GM19463 (cell line): ENCODE measurements at regions not wholly inside any gene's neighbourhood (a gene's known extent, or its start where the extent isn't known, plus 50 kb on each side); places are given as distances from the start of the nearest gene placed in this dataset.
A peak's percentile ranks its signal among the peaks of the same experiment; 100 is the strongest.

Experiments
- ATAC-seq: cut with Tn5 transposase; IDR thresholded peaks from one replicate; pipeline ENCODE4 v1.9.1; 2021; ENCODE audit warnings: mild to moderate bottlenecking, moderate library complexity; ENCODE audit not compliant: unreplicated experiment

DNA sequence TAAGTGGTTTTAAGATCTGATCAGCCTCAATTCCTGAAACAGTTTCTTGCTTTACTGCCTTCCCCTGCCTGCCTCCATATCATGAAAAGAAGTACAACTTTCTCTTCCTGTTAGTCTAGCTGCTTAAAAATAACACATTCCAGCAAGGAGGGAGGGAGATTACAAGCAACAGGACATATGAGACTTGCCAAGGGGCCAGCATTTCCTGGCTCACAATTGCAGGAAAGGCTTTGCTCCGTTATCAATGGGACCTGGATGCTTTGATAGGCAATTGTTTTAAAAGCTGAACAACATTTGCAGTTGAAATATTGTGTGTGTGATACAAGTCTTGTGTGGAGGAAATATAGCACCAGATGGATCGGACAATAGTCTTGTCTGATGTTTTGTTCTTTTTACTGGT, 425.0 kb downstream of the FAT4 start:
- no peak for ATAC-seq

DNA sequence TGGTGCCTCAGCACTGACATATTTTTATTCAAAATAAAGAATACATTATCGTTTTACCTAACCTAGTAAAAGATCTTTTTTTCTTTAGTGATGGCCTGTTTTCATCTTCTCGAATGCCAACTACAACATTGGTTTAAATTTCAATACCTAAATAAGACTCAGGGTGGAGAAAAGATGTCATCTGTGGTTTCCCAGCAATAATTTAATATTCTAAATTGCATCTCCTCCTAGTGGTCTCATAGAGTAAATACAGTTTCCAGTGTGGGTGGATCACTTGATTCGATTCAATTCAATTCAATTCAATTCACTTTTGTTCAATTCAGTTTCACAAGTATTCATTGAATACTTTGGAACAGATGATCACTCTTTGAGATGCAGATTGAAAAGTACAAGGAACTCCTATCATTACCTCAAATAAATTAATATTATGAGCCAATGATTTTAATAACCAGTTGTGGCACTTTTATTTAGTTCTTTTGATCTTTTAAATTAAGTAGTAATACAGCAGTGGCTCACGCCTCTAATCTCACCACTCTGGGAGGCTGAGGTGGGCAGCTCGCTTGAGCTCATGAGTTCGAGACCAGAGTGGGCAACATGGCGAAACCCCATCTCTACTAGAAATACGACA, 427.2 kb downstream of the FAT4 start:
- no peak for ATAC-seq

DNA sequence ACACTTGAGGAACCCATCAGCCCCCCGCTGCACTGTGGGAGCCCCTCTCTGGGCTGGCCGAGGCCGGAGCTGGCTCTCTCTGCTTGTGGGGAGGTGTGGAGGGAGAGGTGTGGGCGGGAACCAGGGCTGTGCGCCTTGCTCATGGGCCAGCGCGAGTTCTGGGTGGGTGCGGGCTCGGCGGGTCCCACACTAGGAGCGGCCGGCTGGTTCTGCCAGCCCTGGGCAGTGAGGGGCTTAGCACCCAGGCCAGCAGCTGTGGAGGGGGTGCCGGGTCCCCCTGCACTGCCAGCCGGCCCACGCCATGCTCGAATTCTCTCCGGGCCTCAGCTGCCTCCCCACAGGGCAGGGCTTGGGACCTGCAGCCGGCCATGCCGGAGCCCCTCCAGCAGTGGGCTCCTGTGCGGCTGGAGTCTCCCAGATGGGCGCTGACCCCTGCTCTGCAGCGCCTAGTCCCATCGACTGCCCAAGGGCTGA, 430.2 kb downstream of the FAT4 start:
- ATAC-seq: no peak

DNA sequence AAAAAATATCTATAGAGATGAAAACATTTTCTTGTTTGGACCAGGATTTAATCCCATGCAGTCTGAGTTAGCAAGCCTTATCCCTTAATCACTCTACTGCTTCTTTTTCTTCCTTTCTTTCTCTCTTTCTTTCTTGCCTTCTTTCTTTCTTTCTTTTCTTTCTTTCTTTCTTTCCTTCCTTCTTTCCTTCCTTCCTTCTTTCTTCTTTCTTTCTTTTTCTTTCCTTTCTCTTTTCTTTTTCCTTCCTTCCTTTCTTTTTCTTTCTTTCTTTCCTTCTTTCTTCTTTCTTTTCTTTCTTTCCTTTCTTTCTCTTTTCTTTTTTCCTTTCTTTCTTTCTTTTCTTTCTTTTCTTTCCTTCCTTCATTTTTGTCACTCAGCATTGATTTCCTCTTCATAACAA, 434.6 kb downstream of the FAT4 start:
- no peak for ATAC-seq

DNA sequence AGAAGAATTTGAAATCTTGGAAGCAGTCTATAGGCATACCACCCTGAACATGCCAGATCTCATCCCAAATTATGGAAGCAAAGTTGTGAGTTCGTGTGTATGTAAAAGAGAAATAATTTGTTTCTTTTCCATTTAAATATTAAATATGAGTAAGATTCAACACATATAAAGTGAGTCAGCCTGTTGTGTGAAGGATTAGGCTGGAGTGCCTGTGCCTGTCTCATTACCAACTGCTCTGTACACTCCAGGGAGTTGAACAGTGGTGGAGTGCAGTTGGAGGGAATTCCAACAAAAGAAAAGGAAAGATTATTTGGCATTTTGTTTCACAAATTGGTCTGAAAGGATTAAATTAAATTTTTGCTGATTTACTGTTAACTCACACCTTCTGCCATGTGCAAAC, 435.6 kb downstream of the FAT4 start:
- no peak for ATAC-seq

DNA sequence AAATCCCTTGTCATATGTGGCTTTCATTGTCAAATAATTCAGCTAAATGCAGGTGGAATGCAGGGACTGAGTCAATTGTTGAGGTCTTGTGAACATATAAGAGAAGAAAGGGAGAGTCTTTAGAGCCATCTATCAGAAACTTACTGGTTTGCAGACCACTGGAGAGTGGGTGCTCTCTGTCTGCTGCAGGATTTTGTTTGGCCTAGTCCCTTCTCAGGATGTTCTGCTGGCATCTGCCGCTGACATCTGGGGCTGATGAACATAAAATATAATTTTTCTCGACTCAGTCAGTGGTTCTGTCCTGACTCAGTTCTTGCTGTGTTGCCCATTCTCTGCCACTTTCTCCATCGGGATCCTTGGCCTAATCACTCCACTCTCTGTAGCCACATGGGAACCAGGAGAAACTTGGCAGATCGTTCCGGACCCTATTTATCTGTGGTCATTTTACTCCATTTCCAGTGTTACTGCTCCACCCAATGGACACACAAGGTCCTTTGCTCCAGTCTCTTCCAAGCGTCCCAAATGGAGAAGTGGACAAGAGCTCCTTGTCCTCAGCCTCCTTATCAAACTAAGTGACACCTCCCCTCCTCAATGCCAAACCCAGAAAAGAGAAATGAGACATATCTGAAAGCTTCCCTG, 436.2 kb downstream of the FAT4 start:
- ATAC-seq: no peak

DNA sequence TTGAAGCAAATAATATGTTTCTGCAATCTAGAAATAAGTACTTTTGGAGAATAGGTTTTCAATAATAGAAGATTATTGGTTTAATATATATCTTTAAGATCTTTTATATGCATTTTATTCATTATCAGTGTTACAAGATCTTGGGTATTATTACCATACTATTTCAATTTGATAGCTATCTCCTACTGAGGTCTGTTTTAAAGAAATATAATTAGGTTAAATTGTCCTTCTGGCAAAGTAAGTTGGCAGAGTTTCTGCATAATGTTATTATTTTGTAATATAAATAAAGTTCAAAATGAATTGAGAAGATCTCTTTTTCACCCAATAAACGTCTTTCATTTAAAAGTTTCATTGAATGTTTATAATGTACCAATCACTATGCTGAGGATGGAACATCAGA, 443.7 kb downstream of the FAT4 start:
- ATAC-seq: no peak

DNA sequence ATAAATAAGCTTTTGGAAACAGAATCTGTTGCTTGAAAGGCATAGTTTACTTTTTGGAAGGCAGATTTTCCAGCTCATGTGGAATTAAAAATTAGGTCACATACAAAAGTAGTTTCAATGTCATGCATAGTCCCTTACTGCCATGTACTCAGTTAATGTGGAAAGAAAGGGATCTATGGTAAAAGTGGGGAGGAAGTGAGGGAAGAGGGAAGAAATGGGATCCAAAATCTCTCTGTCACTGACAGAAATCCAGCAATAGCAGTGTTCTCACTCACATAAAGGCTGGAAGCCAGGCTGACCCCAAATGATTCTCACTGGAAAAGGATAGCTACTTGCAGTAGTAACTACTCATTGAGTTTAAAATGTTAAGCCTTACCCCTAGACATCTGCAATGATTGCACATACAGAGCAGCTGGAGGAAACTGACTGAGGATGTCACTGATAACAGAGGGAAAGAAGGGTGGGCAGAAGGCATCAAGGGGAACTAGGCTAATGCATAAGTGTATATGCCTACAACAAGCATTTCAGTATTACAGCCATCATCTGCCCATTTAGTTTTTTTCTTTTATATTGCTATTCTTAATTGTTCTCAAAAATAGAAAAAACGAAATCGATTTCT, 445.6 kb downstream of the FAT4 start:
- no peak for ATAC-seq

DNA sequence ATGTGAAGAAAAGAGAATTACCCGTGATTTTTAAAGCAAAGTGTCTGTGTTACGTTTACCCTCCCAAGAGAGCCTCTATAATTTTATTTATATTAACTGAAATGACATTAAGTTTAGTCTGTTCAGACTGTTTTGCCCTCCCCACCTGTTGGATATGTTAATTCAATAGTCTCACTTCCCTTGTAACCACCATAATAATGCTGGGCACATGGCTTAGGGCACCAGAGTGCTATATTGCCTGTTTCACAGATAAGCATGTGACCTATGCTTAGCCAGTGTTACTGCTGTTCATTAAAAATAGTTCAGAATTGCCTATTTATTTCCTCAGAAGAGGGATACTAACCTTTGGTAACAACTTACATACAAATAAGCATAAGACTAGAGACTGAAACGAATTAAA, 446.2 kb downstream of the FAT4 start:
- no peak for ATAC-seq

DNA sequence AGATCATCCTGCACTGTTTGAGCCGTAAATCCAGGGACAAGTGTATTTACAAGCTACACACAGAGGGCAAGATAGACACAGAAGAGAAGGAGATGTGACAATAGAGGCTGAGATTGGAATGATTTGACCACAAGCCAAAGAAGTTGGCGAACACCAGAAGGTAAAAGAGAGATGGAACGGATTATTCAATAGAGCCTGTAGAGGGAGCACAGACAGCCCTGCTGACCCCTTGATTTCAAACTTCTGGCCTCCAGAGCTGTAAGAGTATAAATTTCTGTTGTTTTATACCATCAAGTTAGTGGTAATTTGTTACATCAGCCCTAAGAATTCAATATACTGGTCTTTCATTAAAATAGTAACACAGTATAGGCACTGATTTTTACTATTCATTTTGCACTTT, 447.8 kb downstream of the FAT4 start:
- ATAC-seq: no peak

DNA sequence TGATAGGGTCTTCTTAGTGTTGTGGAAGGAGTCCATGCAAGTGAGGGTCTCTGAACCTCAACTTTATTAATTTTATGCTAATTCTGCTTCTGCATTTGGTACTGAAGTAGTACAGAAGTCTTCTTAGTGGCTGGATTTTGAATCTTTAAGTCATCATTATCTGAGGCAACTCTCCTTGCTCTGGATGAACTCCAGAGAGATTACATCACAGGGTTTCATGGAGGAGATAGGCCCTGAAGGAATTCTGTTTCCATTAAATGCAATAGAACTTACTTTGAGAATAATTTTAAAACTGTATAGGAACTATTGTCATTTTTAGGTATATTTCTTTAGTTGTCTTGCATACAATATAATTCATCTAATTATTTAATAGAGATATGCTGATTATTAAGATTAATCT, 451.2 kb downstream of the FAT4 start:
- no peak for ATAC-seq

DNA sequence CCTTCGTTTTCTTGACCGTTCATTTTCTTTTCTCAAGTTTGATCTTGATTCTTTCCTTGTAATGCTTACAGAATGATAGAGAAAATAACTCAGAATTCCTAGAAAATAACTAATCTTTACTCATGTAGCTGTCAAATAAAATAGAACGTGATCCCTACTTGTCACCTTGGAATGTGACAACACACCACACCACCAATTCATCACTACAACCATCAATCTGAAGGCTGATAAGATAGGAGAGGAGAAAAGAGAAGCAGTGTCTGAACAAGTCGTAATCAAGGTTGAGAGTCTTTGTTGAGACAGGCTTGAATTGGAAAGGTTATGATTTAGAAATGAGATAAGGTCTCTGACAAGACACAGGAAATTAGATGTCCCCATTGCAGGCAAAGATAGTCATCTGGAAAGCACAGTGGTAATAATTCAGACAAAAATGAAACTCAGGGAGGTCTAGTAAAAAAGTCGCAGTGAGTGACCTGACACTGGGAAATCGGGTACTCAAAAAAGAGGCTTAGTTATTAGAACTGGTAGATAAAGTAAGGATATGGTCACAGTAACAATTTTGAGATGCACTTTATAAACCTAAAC, 456.2 kb downstream of the FAT4 start:
- no peak for ATAC-seq

DNA sequence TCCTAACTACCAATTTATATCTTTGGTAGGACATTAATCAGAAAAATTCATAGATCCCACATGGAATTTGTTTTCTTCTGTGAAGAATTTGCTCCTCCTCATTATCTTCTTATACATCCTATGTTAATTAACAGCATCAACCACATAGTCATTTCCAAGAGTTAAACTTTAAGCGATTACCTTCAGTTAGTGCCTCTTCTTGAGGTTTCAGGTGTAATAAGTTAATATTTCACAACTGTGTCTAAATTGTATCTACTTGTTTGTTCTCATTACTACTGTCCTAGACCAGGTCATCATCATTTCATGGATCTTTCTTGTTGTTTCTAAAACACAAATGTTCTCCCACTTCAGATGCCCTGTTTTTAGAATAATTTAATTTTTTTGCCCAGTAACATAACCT, 457.9 kb downstream of the FAT4 start:
- peak; percentile 41 for ATAC-seq

DNA sequence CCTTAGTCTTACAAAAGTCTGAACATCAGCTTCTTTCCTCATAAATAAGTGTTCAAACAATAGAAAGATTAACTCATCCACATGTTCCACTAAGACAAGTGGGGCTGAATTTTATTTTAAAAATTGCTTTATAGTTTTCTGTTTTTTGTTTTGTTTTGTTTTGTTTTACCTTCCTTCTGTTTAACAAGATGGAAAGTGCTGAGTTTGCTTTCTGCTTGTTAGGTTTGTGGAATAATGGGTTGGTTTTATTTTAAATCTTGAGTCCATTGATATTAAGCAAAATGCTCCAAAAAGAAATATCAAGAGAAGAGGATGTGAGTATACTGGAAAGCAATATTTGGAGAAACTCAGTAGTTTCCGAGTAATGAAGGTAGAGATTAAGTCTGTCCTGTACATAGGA, 458.7 kb downstream of the FAT4 start:
- no peak for ATAC-seq

DNA sequence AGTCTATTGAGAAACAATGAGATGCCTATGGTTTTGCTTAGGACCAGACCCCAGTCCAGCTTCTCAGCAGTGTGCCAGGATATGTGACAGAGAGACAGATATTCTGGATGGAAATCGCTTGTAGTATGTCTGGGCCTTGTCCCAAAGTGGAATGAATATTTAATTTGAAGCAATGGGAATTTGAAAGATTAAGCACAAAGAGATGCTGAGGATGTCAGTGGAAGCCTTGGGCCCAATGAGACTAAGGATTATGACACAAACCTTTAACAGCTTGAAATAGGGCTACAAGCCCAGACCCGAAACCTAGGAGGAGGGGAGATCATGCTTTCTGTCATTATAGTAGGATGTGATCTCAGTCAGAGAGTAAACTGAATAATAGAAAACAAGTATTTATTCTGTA, 459.2 kb downstream of the FAT4 start:
- no peak for ATAC-seq

DNA sequence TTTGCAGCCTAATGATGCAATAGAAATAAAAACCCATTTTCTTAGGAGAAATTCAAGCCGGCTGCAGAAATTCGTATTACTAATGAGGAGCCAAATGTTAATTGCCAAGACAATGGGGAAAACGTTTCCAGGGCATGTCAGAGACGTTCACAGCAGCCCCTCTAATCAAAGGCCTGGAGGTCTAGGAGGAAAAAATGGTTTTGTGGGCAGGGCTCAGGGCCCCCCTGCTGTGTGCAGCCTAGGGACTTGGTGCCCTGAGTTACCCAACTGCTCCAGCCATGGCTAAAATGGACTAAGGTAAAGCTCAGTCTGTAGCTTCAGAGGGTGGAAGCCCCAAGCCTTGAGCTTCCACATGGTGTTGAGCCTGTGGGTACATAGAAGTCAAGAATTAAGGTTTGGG, 461.4 kb downstream of the FAT4 start:
- ATAC-seq: no peak

DNA sequence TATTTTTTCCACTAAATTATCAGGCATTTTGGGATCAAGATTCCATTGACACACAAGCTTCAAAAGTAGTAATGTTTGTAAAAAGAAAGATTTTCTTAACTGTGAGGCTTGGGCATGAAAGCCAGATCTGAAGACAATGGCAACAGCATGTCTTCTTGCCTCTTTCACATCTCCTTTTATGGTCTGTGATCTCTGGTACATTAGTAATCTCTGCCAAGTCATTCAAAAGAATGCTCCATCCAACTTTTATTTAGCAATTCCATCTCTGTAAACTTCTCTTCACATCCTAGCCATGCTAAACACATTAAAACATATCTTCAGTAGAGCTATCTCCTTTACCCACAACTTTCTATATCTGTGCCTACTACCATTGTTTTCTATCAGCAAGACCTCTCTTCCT, 465.4 kb downstream of the FAT4 start:
- ATAC-seq: no peak

DNA sequence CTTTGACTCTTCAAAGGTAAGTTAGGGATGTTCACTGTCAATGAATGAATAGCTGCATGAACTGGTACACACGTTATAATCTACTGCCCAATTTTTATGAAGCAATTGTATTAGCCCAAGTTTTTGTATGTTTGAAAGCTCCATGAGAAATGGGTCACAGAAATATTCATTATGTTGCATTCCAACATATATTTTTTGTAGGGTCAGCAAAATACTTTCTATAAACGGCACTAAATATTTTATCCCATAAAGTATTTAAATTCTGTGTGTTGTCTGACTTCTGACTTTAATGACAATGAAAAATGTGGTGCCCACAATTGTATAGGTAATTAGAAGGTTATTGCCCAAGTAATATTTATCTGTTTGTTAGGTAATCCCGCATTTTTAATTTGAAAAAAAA, 466.0 kb downstream of the FAT4 start:
- ATAC-seq: no peak

DNA sequence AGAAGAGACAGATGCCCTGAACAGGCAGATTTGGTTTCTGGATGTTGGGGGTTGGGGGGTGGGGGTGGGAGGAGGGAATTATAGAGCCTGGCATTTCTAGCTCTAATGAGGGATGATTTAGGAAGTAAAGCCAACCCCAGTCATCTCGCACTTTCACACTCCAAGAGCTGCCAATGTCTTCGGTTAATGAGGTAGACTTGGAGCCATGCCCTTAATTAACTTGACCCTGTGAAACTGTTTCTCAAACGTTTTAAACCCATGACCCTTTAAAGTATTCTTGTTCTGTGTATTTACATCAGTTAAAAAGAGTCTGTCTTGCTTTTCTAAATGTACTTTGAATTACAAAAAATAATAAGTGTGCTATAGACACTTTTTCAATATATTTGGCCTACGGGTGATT, 466.9 kb downstream of the FAT4 start:
- ATAC-seq: no peak

DNA sequence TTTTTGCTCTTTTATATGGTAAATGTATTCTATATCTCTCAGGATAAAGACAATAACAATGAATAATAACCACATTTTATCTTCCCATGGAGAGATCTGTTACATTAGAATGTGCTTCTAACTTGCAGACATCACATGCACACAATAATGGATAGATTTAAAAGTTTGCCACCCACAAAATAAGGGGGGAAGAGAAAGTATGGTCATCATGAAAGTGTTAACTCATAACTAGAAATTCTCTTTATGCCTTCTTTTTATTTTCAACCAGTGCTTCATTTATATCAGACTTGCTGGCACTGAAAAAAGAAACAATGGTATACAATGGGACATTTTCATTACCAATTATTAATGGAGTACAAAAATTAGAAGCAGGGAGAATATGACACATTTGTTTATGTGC, 470.0 kb downstream of the FAT4 start:
- ATAC-seq: no peak

DNA sequence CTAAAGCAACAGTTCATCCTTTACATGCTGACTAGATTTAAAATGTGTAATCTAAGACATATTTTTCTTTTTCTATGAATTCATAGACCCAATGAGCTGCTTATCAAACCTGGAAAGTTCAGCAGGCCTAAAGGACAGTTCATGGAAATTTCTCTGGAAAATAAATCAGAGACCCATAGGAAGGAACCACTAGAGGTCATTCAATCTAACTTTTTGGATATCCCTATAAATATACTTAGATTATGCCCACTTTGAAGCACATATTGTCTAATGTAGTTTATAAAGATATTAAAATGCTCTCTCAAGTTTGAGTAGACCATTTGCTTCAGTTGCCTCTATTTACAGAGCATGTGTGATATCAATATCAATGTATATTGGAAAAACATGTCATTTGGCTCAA, 473.0 kb downstream of the FAT4 start:
- no peak for ATAC-seq

DNA sequence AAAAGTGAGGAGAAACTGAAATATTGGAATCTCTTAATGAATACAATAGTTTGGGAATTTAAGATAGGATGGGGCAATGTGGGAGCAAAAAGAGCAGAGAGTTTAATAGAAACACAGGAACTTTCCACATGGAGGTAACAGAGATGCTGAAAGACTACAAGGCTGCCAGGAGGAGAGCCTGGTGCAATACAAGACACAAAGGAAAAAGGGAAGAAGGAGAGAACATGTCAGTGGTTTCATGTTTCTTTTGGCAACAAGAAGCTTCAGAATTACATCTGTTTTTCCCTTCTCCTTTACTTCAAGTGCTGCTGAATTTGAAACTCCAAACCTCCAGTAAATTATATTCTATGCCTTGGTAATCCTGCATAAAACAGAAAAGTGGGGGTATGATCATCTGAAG, 474.3 kb downstream of the FAT4 start:
- ATAC-seq: no peak
